Esophagus muscularis mucosa (tissue), 4 donors: ENCODE measurements at regions not wholly inside any gene's neighbourhood (a gene's known extent, or its start where the extent isn't known, plus 50 kb on each side); places are given as distances from the start of the nearest gene placed in this dataset.

Experiments used
- EP300 ChIP-seq: sonication (generic); formaldehyde crosslinking; IDR thresholded peaks from one replicate; pipeline ENCODE4 v1.6.1; 2017; ENCODE audit warnings: antibody characterized with exemption
- POLR2A ChIP-seq: fragments of 450-650 bp; IDR thresholded peaks from one replicate; pipeline ENCODE4 v1.6.1; 2017; ENCODE audit warnings: antibody characterized with exemption, moderate library complexity, mild to moderate bottlenecking, low read depth
- POLR2AphosphoS5 ChIP-seq, 2 donors: sonication (generic); formaldehyde crosslinking; IDR thresholded peaks; one replicate each; pipeline ENCODE4 v1.6.1; 2017; ENCODE audit warnings: antibody characterized with exemption in 2 of 2
- TF ChIP-seq, protein P1 (sequence below), 3 experiments: fragments of 200-600 bp in 2 of 3; fragments of 450-650 bp in 1 of 3; sonication (generic) in 2 of 3; IDR thresholded peaks; one replicate each; pipeline ENCODE4 v1.5.1; 2017 to 2019; ENCODE audit warnings: antibody characterized with exemption in 3 of 3, mild to moderate bottlenecking in 2 of 3, moderate library complexity in 1 of 3

DNA sequence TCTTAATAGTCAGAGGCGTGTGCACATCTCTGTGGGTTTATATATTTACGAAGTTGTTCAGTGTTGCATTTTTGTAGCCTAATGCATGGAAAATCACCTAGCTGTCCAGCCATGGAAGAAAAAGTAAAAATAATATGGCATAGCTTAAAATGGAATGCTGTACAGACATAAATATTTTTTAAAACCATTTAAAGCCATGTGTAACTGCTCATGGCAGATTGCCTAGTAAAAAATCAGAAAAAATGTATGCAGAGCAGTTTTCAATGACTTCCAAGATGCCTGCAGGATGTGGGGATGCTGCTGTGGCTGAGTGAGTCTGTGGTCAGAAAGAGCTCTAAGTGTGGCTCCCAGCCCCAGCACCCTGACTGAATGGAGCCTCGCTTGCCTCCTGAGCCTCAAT, 64.8 kb upstream of the ALKAL2 start:
- TF ChIP-seq POLR2A, result no peak
- TF ChIP-seq, protein P1, sequence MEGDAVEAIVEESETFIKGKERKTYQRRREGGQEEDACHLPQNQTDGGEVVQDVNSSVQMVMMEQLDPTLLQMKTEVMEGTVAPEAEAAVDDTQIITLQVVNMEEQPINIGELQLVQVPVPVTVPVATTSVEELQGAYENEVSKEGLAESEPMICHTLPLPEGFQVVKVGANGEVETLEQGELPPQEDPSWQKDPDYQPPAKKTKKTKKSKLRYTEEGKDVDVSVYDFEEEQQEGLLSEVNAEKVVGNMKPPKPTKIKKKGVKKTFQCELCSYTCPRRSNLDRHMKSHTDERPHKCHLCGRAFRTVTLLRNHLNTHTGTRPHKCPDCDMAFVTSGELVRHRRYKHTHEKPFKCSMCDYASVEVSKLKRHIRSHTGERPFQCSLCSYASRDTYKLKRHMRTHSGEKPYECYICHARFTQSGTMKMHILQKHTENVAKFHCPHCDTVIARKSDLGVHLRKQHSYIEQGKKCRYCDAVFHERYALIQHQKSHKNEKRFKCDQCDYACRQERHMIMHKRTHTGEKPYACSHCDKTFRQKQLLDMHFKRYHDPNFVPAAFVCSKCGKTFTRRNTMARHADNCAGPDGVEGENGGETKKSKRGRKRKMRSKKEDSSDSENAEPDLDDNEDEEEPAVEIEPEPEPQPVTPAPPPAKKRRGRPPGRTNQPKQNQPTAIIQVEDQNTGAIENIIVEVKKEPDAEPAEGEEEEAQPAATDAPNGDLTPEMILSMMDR (IDR thresholded peaks at IDR 0.05), result no peak
- no peak for TF ChIP-seq POLR2AphosphoS5 (IDR thresholded peaks at IDR 0.05)
- TF ChIP-seq EP300, result no peak
